H9 (cell line): ENCODE measurements at regions not wholly inside any gene's neighbourhood (a gene's known extent, or its start where the extent isn't known, plus 50 kb on each side); places are given as distances from the start of the nearest gene placed in this dataset.

Source experiments
- DNase-seq: peaks from one replicate; pipeline ENCODE4 v3.0.0-alpha.2; 2017
- H2AFZ ChIP-seq: one replicate; pipeline ENCODE4 v1.6.1; 2013; ENCODE audit warnings: mild to moderate bottlenecking, low read length, control low read depth, moderate library complexity
- H2AK5ac ChIP-seq: 2 replicates; pipeline ENCODE4 v1.6.1; 2013; ENCODE audit warnings: low read length, control low read depth, mixed read lengths; ENCODE audit not compliant: insufficient read length
- H2BK120ac ChIP-seq: one replicate; pipeline ENCODE4 v1.6.1; 2013; ENCODE audit warnings: low read depth, mild to moderate bottlenecking, low read length, control low read depth, inconsistent platforms; ENCODE audit not compliant: poor library complexity, severe bottlenecking
- H2BK12ac ChIP-seq: 2 replicates; pipeline ENCODE4 v1.6.1; 2013; ENCODE audit warnings: low read length, control low read depth, mixed read lengths, low read depth; ENCODE audit not compliant: insufficient read length
- H2BK15ac ChIP-seq: 2 replicates; pipeline ENCODE4 v1.6.1; 2013; ENCODE audit warnings: low read depth, low read length, control low read depth
- H2BK20ac ChIP-seq: one replicate; pipeline ENCODE4 v1.6.1; 2013; ENCODE audit warnings: low read depth, mild to moderate bottlenecking, low read length, control low read depth, inconsistent platforms; ENCODE audit not compliant: poor library complexity, severe bottlenecking
- H2BK5ac ChIP-seq: 2 replicates; pipeline ENCODE4 v1.6.1; 2013; ENCODE audit warnings: low read length, control low read depth, mixed read lengths; ENCODE audit not compliant: insufficient read length
- H3K14ac ChIP-seq: 2 replicates; pipeline ENCODE4 v1.6.1; 2013; ENCODE audit warnings: low read length, control low read depth; ENCODE audit not compliant: insufficient read depth
- H3K18ac ChIP-seq: 2 replicates; pipeline ENCODE4 v1.6.1; 2013; ENCODE audit warnings: low read depth, mild to moderate bottlenecking, mixed read lengths, low read length, control low read depth; ENCODE audit not compliant: insufficient read length
- H3K23ac ChIP-seq: 2 replicates; pipeline ENCODE4 v1.6.1; 2013; ENCODE audit warnings: low read length, control low read depth, mixed read lengths, low read depth; ENCODE audit not compliant: insufficient read length
- H3K23me2 ChIP-seq: 2 replicates; pipeline ENCODE4 v1.6.1; 2013; ENCODE audit warnings: low read depth, mild to moderate bottlenecking, mixed read lengths, low read length, control low read depth; ENCODE audit not compliant: insufficient read length, poor library complexity, severe bottlenecking
- H3K27ac ChIP-seq: 2 replicates; pipeline ENCODE4 v1.5.1; 2013; ENCODE audit warnings: low read length, control low read depth, mixed read lengths, low read depth; ENCODE audit not compliant: insufficient read length
- H3K27me3 ChIP-seq: 2 replicates; pipeline ENCODE4 v1.6.1; 2013; ENCODE audit warnings: low read length, control low read depth, inconsistent platforms; ENCODE audit not compliant: insufficient read depth
- H3K4ac ChIP-seq: 2 replicates; pipeline ENCODE4 v1.6.1; 2013; ENCODE audit warnings: low read depth, mild to moderate bottlenecking, control low read depth, inconsistent platforms, low read length, moderate library complexity
- H3K4me1 ChIP-seq: 2 replicates; pipeline ENCODE4 v1.6.1; 2013; ENCODE audit warnings: low read length, control low read depth, inconsistent platforms; ENCODE audit not compliant: insufficient read depth
- H3K4me2 ChIP-seq: 2 replicates; pipeline ENCODE4 v1.6.1; 2013; ENCODE audit warnings: low read length, control low read depth, mixed read lengths; ENCODE audit not compliant: insufficient read length, insufficient read depth
- H3K56ac ChIP-seq: 2 replicates; pipeline ENCODE4 v1.6.1; 2013; ENCODE audit warnings: low read depth, mild to moderate bottlenecking, mixed read lengths, low read length, control low read depth; ENCODE audit not compliant: insufficient read length
- H3K79me1 ChIP-seq: 2 replicates; pipeline ENCODE4 v1.6.1; 2013; ENCODE audit warnings: low read depth, mild to moderate bottlenecking, moderate library complexity, low read length, control low read depth, inconsistent platforms; ENCODE audit not compliant: insufficient read depth, poor library complexity, severe bottlenecking
- H3K79me2 ChIP-seq: 2 replicates; pipeline ENCODE4 v1.6.1; 2013; ENCODE audit warnings: low read length, control low read depth, inconsistent platforms; ENCODE audit not compliant: insufficient read depth
- H3K9ac ChIP-seq: 2 replicates; pipeline ENCODE4 v1.6.1; 2013; ENCODE audit warnings: low read length, control low read depth, mixed read lengths; ENCODE audit not compliant: insufficient read length; ENCODE audit errors: extremely low read depth
- H3K9me3 ChIP-seq: one replicate; pipeline ENCODE4 v1.6.1; 2013; ENCODE audit warnings: low read depth, low read length, inconsistent platforms; ENCODE audit not compliant: control insufficient read depth
- H3T11ph ChIP-seq: one replicate; pipeline ENCODE4 v1.6.1; 2013; ENCODE audit warnings: mild to moderate bottlenecking, low read length, control low read depth, inconsistent platforms
- H4K20me1 ChIP-seq: one replicate; pipeline ENCODE4 v1.6.1; 2013; ENCODE audit not compliant: control insufficient read depth, insufficient read length, insufficient read depth
- H4K5ac ChIP-seq: 2 replicates; pipeline ENCODE4 v1.6.1; 2013; ENCODE audit warnings: low read depth, mild to moderate bottlenecking, mixed read lengths, low read length, control low read depth; ENCODE audit not compliant: insufficient read length
- H4K8ac ChIP-seq: replicated peaks from 2 replicates; pipeline ENCODE4 v1.6.1; 2013; ENCODE audit warnings: low read length, control low read depth, mixed read lengths, low read depth; ENCODE audit not compliant: insufficient read length
- H4K91ac ChIP-seq: 2 replicates; pipeline ENCODE4 v1.6.1; 2013; ENCODE audit warnings: low read depth, mild to moderate bottlenecking, moderate library complexity, mixed read lengths, low read length, control low read depth; ENCODE audit not compliant: insufficient read length
- H3K27ac Mint-ChIP-seq, 3 experiments: 2 replicates in 2 of 3; 3 replicates in 1 of 3; pipeline ENCODE4 v1.8.0; 2020 to 2021; ENCODE audit warnings: mixed read lengths in 3 of 3, mild to moderate bottlenecking in 1 of 3, moderate library complexity in 1 of 3
- H3K27me3 Mint-ChIP-seq: 2 replicates; pipeline ENCODE4 v1.8.0; 2021; ENCODE audit warnings: low read depth, mild to moderate bottlenecking, moderate library complexity, mixed read lengths
- H3K36me3 Mint-ChIP-seq, 3 experiments: 2 replicates in 2 of 3; 3 replicates in 1 of 3; pipeline ENCODE4 v1.8.0; 2020 to 2021; ENCODE audit warnings: low read depth in 3 of 3, mixed read lengths in 3 of 3; ENCODE audit not compliant: insufficient read depth in 1 of 3
- H3K4me1 Mint-ChIP-seq, 2 experiments: 2 replicates each; pipeline ENCODE4 v1.8.0; 2020; ENCODE audit warnings: mixed read lengths in 2 of 2
- H3K4me3 Mint-ChIP-seq, 2 experiments: 2 replicates in 1 of 2; 3 replicates in 1 of 2; pipeline ENCODE4 v1.8.0; 2020 to 2021; ENCODE audit warnings: mild to moderate bottlenecking in 2 of 2, mixed read lengths in 2 of 2, moderate library complexity in 1 of 2
- H3K9me3 Mint-ChIP-seq, 2 experiments: 2 replicates in 1 of 2; 3 replicates in 1 of 2; pipeline ENCODE4 v1.8.0; 2020; ENCODE audit warnings: mild to moderate bottlenecking in 2 of 2, mixed read lengths in 2 of 2, moderate library complexity in 1 of 2
- CTCF ChIP-seq: fragments of 200-600 bp; sonication (generic); conservative IDR thresholded peaks from 3 replicates; pipeline ENCODE4 v1.8.0; 2021; ENCODE audit warnings: antibody characterized with exemption, mild to moderate bottlenecking
- WGBS: extraction: QIAGEN DNeasy Blood & Tissue Kit; methylation state at CpG from one replicate; pipeline ENCODE4 v1.1.7; 2013; ENCODE audit warnings: missing lambda C conversion rate, low lambda C conversion rate, mixed read lengths; ENCODE audit not compliant: insufficient read length; ENCODE audit errors: extremely low coverage; 5-methylcytosine and 5-hydroxymethylcytosine counted together

GRCh38 chr1:240031414-240031813, 60.3 kb upstream of the FMN2 start:
- Histone ChIP-seq H3K14ac (no peak overlapping the region), H3K4me2 (no peak overlapping the region), H3K23ac (no peak overlapping the region)

More at GRCh38 chr1:240031414-240031813, 60.3 kb upstream of the FMN2 start:
- Histone ChIP-seq H3K79me1 (no peaks in the 10 kb centered on the region), H4K91ac (no peak overlapping the region), H3K18ac (no peak overlapping the region), H3K79me2 (no peaks in the 10 kb centered on the region), H3K9me3 (no peaks in the 10 kb centered on the region), H2BK5ac (no peak overlapping the region), H3K27me3 (no peaks in the 10 kb centered on the region), H3K27ac (no peak overlapping the region), H2BK12ac (no peak overlapping the region), H3K56ac (no peak overlapping the region), H3K4ac (no peak overlapping the region), H2BK20ac (no peak overlapping the region), H2AK5ac (no peak overlapping the region), H3T11ph (no peak overlapping the region), H2AFZ (no peak overlapping the region), H4K5ac (no peak overlapping the region), H4K8ac (no peak overlapping the region), H2BK15ac (no peak overlapping the region), H3K4me1 (no peaks in the 10 kb centered on the region), H4K20me1 (no peaks in the 10 kb centered on the region), H3K9ac (no peak overlapping the region), H2BK120ac (no peak overlapping the region), H3K23me2 (no peaks in the 10 kb centered on the region)
- Mint-ChIP-seq H3K4me3 (no peak overlapping the region), H3K4me1 (peaks cover 8% of the 10 kb centered on the region in 2 experiments; a peak in 2 of 4 replicates), H3K27ac (no peak overlapping the region), H3K9me3 (peaks cover 4 to 5% of the 10 kb centered on the region in 2 experiments; a peak in 4 of 5 replicates), H3K27me3 (no peaks in the 10 kb centered on the region), H3K36me3 (peaks cover 0 to 1% (median 0%) of the 10 kb centered on the region in 3 experiments; a peak in 1 of 7 replicates)
- TF ChIP-seq CTCF, result no peak
- no CpG with 5 or more reads among the region's 3 CpGs for WGBS
- DNase-seq, result no peak
